ENCODE measurements at regions not wholly inside any gene's neighbourhood (a gene's known extent, or its start where the extent isn't known, plus 50 kb on each side); places are given as distances from the start of the nearest gene placed in this dataset.

DNA sequence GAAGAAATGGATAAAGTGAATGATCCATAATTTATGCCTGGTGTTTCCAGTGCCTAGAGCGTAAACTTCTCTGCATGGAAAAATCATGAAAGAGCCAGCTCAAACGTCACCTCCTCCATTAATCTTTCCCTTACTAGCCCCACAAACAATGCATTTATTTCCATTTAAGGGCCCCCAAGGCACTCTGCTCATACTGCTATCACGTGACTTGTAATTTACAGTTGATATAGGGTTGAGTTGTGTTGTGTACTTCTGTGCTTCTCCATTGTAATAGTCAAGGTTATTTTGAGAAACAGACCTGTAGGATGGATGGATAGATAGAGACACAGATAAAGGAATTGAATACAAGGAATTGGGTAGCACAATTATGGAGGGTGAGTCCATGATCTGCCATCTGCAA is 1034.7 kb upstream of the GHITM start:
- no peak for TF ChIP-seq POLR2A (IDR thresholded peaks at IDR 0.05; ENCODE audit: low read depth)
- TF ChIP-seq, protein P1, sequence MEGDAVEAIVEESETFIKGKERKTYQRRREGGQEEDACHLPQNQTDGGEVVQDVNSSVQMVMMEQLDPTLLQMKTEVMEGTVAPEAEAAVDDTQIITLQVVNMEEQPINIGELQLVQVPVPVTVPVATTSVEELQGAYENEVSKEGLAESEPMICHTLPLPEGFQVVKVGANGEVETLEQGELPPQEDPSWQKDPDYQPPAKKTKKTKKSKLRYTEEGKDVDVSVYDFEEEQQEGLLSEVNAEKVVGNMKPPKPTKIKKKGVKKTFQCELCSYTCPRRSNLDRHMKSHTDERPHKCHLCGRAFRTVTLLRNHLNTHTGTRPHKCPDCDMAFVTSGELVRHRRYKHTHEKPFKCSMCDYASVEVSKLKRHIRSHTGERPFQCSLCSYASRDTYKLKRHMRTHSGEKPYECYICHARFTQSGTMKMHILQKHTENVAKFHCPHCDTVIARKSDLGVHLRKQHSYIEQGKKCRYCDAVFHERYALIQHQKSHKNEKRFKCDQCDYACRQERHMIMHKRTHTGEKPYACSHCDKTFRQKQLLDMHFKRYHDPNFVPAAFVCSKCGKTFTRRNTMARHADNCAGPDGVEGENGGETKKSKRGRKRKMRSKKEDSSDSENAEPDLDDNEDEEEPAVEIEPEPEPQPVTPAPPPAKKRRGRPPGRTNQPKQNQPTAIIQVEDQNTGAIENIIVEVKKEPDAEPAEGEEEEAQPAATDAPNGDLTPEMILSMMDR (IDR thresholded peaks at IDR 0.05) = no peak
- TF ChIP-seq EP300 (IDR thresholded peaks at IDR 0.05) = no peak
